AG04450 (cell line): ENCODE measurements at regions not wholly inside any gene's neighbourhood (a gene's known extent, or its start where the extent isn't known, plus 50 kb on each side); places are given as distances from the start of the nearest gene placed in this dataset.

Source experiments
- CTCF ChIA-PET: fragments of 300-600, 350-600 bp; formaldehyde crosslinking; extraction: SDS; loops from one replicate; lab custom pipeline; 2022; ENCODE audit warnings: antibody characterized with exemption, inconsistent platforms; lab: Charles Lee
- POLR2A ChIA-PET: fragments of 350-600 bp; formaldehyde crosslinking; extraction: SDS; loops from one replicate; lab custom pipeline; 2021; ENCODE audit warnings: antibody characterized with exemption, inconsistent platforms; lab: Yijun Ruan, JAX
- DNase-seq: peaks from one replicate; pipeline ENCODE4 v3.0.0-alpha.2; 2011; ENCODE audit warnings: low read depth, low spot score
- H3K27ac ChIP-seq: one replicate; pipeline ENCODE4 v1.5.1; 2012; ENCODE audit warnings: low read depth, low read length, control low read depth
- H3K27me3 ChIP-seq: one replicate; pipeline ENCODE4 v1.6.0; 2012; ENCODE audit warnings: low read length; ENCODE audit not compliant: control insufficient read depth, insufficient read depth
- H3K4me3 ChIP-seq: 2 replicates; pipeline ENCODE4 v1.5.1; 2011; ENCODE audit warnings: mild to moderate bottlenecking, low read depth, low read length, control low read depth
- H3K9me3 ChIP-seq: 2 replicates; pipeline ENCODE4 v1.5.1; 2012; ENCODE audit warnings: low read length; ENCODE audit not compliant: control insufficient read depth, insufficient read depth
- TF ChIP-seq, protein P1 (sequence below): IDR thresholded peaks from 2 replicates; pipeline ENCODE4 v1.5.1; 2011; ENCODE audit warnings: low read depth, low read length, control low read depth, inconsistent platforms

DNA sequence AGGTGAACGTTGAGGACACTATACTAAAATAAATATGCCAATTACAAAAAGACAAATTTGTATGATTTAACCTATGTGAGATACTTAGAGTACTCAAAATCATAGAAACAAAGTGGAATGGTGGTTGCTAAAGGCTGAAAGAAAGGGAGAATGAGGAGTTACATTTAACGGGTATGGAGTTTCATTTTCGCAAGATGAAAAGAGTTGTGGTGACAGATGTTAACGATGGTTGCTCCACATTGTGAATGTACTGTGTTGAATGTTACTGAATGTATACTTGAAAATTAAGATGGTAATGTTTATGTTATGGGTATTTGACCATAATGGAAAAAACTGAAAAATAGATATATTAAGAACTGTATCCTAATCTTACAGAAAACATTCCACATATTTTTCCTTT is 51.3 kb upstream of the MOCS2 start:
- H3K27me3 ChIP-seq = no peaks in the 10 kb centered on the region
- TF ChIP-seq, protein P1, sequence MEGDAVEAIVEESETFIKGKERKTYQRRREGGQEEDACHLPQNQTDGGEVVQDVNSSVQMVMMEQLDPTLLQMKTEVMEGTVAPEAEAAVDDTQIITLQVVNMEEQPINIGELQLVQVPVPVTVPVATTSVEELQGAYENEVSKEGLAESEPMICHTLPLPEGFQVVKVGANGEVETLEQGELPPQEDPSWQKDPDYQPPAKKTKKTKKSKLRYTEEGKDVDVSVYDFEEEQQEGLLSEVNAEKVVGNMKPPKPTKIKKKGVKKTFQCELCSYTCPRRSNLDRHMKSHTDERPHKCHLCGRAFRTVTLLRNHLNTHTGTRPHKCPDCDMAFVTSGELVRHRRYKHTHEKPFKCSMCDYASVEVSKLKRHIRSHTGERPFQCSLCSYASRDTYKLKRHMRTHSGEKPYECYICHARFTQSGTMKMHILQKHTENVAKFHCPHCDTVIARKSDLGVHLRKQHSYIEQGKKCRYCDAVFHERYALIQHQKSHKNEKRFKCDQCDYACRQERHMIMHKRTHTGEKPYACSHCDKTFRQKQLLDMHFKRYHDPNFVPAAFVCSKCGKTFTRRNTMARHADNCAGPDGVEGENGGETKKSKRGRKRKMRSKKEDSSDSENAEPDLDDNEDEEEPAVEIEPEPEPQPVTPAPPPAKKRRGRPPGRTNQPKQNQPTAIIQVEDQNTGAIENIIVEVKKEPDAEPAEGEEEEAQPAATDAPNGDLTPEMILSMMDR = no peak
- H3K27ac ChIP-seq = no peak overlapping the region
- POLR2A ChIA-PET = no interaction called here
- H3K4me3 ChIP-seq = no peak overlapping the region
- no peaks in the 10 kb centered on the region for H3K9me3 ChIP-seq
- CTCF ChIA-PET = no interaction called here
- DNase-seq = no peak

DNA sequence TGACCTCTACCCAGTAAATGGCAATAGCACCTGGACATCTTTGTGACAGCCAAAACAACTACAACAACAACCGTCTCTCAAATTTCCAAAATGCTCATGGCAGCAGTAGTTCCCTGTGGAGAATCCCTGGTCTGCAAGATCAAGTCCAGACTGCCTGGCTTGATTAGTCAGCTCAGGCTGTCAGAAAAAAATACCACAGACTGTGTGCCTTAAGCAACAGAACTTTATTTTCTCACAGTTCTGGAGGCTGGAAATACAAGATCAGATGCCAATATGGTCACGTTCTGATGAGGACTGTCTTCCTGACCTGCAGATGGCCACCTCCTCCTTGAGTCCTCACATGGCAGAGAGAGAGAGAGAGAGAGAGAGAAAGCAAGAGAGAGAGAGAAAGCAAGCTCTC is 52.3 kb upstream of the MOCS2 start:
- DNase-seq = no peak
- ChIA-PET POLR2A (interaction anchor here (0.6 kb wide), 2 partner anchors 78 to 346 kb away, joined by 3 read pairs; no protein-coding TSS in a partner anchor), CTCF (interaction anchor here (0.7 to 1.2 kb wide), 2 partner anchors 9 to 264 kb away, joined by 3 to 5 read pairs; no protein-coding TSS in a partner anchor)
- H3K9me3 ChIP-seq = no peaks in the 10 kb centered on the region
- H3K4me3 ChIP-seq = no peak overlapping the region
- H3K27ac ChIP-seq = no peak overlapping the region
- TF ChIP-seq, protein P1 = no peak
- no peaks in the 10 kb centered on the region for H3K27me3 ChIP-seq

DNA sequence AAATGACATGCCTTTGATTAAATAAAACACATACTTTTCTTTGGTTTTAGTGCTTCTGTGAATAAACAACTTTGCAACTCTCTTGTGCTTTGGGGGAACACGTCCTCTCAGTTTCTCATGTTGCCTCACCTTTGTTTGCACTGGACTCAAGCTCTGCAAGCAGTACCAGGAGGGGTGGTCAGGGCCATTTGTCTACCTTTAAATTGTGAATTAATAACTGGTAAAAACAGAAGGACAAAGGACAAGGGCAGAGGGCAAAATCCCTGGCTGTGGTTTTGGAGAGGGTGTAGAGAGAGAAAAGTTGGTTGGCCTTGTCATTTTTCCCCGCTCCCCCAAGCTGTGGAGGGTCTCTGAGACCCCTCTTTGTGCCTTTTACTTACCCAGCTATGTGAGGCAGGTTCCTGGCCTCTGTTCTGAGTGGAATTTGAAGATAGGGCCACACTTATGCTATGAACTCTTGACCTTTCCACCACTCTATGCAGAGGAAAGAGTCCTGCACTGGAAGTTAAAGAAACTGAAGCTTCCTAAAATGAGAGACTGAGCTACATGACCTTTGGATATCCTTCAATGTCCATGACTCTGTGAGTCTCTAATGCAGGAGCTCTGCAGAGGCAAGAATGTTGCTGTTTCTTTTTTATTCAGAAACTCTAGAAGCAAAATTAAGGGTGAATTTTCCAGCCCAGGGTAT is 55.1 kb upstream of the MOCS2 start:
- POLR2A ChIA-PET = no interaction called here
- no peak overlapping the region for H3K4me3 ChIP-seq
- TF ChIP-seq, protein P1 = no peak
- DNase-seq = no peak
- CTCF ChIA-PET = interaction anchor here (1.8 kb wide), 1 partner anchor 313 kb away, joined by 5 read pairs; no protein-coding TSS in a partner anchor
- H3K27me3 ChIP-seq = no peaks in the 10 kb centered on the region
- no peak overlapping the region for H3K27ac ChIP-seq
- H3K9me3 ChIP-seq = no peaks in the 10 kb centered on the region

DNA sequence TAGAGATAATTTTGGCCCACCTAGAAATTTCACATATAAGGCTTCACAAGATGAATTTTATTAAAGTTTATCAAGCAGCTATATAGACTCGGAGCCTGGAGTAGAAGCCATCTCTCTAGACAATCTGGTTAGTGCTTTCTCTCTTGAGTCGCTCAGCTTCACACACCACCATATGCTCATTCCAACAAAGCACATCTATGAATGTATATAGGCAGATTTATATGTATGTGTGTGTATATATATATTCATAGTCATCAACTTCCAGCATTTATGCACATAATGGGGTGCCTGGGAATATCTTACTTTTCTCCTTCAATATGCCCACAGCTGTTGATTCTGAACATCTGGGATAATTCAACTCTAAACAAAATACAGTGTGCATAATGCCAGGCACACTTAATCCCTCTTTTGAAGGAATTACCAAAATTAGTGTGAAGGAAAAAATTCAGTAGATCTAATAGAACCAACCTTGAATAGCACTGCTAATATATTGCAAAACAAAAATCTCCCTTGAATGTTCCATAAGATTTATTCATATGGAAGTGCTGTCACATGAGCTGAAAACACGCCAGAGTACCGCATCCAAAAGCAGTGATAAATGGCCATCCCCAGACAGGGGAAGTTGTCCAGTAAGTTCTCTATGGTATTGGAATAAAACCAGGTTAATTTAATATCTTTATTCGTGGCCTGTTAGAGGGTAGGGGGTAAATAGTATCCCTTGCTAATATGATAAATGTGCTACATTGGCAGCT is 56.0 kb upstream of the MOCS2 start:
- H3K27me3 ChIP-seq = no peaks in the 10 kb centered on the region
- H3K4me3 ChIP-seq = no peak overlapping the region
- TF ChIP-seq, protein P1 = no peak
- no peaks in the 10 kb centered on the region for H3K9me3 ChIP-seq
- DNase-seq = no peak
- H3K27ac ChIP-seq = no peak overlapping the region
- ChIA-PET CTCF (interaction anchor here (1.4 to 1.8 kb wide), 2 partner anchors 312 to 1069 kb away, joined by 3 to 5 read pairs; no protein-coding TSS in a partner anchor), POLR2A (no interaction called here)

DNA sequence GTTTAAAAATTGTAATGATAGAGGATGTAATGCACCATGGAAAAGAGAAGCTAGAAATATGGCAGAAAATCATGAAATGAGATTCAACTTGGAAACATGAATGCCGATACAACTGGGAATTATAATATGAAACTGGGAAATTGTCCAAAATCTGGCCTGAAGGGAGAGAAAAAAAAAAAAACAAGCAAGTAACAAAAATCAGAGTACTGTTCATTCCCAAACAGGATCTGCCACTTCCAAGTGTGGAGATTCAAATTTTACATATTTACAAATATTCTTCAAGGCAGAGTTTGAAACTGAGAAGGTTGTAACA is 56.6 kb upstream of the MOCS2 start:
- no peak for DNase-seq
- CTCF ChIA-PET = interaction anchor here (1.4 to 1.8 kb wide), 2 partner anchors 312 to 1068 kb away, joined by 3 to 5 read pairs; no protein-coding TSS in a partner anchor

More for the DNA sequence above, 56.6 kb upstream of the MOCS2 start:
- no peak overlapping the region for H3K27ac ChIP-seq
- TF ChIP-seq, protein P1 = no peak
- no peaks in the 10 kb centered on the region for H3K27me3 ChIP-seq
- POLR2A ChIA-PET = no interaction called here
- H3K4me3 ChIP-seq = no peak overlapping the region
- no peaks in the 10 kb centered on the region for H3K9me3 ChIP-seq
